ENCODE measurements at regions not wholly inside any gene's neighbourhood (a gene's known extent, or its start where the extent isn't known, plus 50 kb on each side); places are given as distances from the start of the nearest gene placed in this dataset.
A peak's percentile ranks its signal among the peaks of the same experiment; 100 is the strongest.

DNA sequence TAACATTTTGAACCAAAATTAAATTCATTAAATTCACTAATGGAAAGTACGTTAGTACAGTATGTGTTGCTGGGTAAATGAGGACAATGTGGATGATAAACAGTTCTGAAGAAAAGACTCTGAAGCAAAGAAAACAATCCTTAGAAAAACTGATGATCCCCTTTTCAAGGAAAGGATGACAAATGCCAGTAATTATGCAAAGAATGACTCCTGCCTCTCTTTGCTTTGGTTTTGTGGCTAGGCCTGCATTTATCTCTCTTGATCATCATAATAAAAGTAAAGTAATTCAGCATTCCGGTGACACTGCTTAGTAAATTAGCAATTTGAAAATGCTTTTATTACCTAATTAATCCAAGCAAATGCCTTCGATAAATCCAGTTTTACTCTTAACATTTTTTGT lies 652.2 kb upstream of the DIPK2B start:
- Histone ChIP-seq H3K4me2 (ENCODE audit: low read depth, low read length) (no peak overlapping the region), H3K27ac (ENCODE audit: extremely low read length, insufficient read depth, low read length) (no peak overlapping the region), H3K4me3 (replicated peaks in 1 of 3; ENCODE audit: insufficient read depth in 1 of 3, low read depth in 2 of 3, low read length in 3 of 3) (no peak overlapping the region), H3K4me1 (ENCODE audit: insufficient read depth, low read length) (peaks cover 6% of the 10 kb centered on the region; the same call in 1 of the 2 replicates), H2AFZ (ENCODE audit: low read length) (no peak overlapping the region), H3K9ac (ENCODE audit: insufficient read depth, low read depth, low read length) (no peak overlapping the region), H3K36me3 (replicated peaks in 1 of 2; ENCODE audit: control insufficient read depth in 1 of 2, insufficient read depth in 2 of 2, low read length in 2 of 2) (no peaks in the 10 kb centered on the region), H4K20me1 (ENCODE audit: insufficient read depth, low read length) (no peaks in the 10 kb centered on the region), H3K79me2 (ENCODE audit: insufficient read depth, low read length) (peaks cover 23% of the 10 kb centered on the region), H3K9me3 (ENCODE audit: low read length) (no peaks in the 10 kb centered on the region), H3K27me3 (ENCODE audit: control insufficient read depth in 1 of 2, insufficient read depth in 2 of 2, low read length in 2 of 2) (no peaks in the 10 kb centered on the region; a peak in 1 of 5 replicates)
- FAIRE-seq = no peak
- WGBS (ENCODE audit: low lambda C conversion rate) = 96% methylated on average over 3 of the region's 3 CpGs
- DNase-seq (ENCODE audit: low spot score) = no peak
- ATAC-seq = no peak
- ChIA-PET CTCF (ENCODE audit: low intra/inter-chr PET ratio, low total read pairs) (no interaction called here), POLR2A (no interaction called here)
- intact Hi-C loops (cut with micrococcal nuclease; ENCODE audit: unreplicated experiment) = no loop called here
- TF ChIP-seq ZKSCAN5 (CRISPR knock-in tag; IDR thresholded peaks at IDR 0.05) (no peak), NFYC (CRISPR knock-in tag; IDR thresholded peaks at IDR 0.05) (no peak), U2AF2 (IDR thresholded peaks at IDR 0.05; ENCODE audit: low read depth, low read length) (no peak), ZNF746 (CRISPR knock-in tag; IDR thresholded peaks at IDR 0.05) (no peak), CBX2 (IDR thresholded peaks at IDR 0.05; ENCODE audit: low read depth, low read length) (no peak), CBX2 (CRISPR knock-in tag; IDR thresholded peaks at IDR 0.05; ENCODE audit: low read depth) (no peak), ZNF33B (CRISPR knock-in tag; IDR thresholded peaks at IDR 0.05) (no peak), RAD21 (CRISPR knock-in tag; IDR thresholded peaks at IDR 0.05) (no peak), NR2F1 (CRISPR knock-in tag; IDR thresholded peaks at IDR 0.05) (no peak)
- in situ Hi-C loops (cut with HindIII; ENCODE audit: extremely low pct_ligation_motif_present, low pct_unique_long_range_greater_than_20kb) = no loop called here
- BruUV-seq (replicated peaks) = no TSS peak

DNA sequence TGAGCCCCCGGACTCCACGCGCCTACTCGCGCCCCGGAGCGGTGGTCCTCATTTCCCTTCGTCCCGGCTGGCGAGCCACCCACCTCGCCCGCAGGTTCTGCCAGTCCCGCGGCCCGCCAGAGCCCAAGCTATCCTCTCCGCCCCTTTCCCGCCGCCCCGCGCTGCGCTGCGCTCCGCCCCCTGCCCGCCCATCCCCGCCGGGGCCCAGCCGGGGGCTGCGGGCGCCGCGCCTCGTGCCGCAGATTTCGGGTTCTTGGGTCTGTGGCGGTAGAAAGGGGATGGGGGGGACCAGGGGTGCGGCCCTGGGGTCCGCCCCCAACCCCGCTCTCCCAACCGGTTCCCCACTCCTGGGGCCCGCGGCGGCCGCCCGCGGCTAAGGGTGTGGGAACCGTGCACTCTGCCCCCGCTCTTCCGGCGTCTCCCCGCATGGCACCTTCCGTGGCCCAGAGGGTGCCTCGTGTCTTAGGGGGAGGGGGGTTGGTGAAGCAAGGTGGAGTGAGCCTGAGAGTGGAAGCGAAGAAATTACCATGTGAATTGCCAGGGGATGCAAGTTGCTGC lies 650.8 kb upstream of the DIPK2B start:
- H3K79me2 ChIP-seq (ENCODE audit: insufficient read depth, low read length) = peaks cover 23% of the 10 kb centered on the region
- peak; percentile 90 for ATAC-seq
- no peak overlapping the region for H3K27ac ChIP-seq (ENCODE audit: extremely low read length, insufficient read depth, low read length)
- in situ Hi-C loops (cut with HindIII; ENCODE audit: extremely low pct_ligation_motif_present, low pct_unique_long_range_greater_than_20kb) (no loop called here), intact Hi-C loops (cut with micrococcal nuclease; ENCODE audit: unreplicated experiment) (no loop called here)
- no TSS peak for BruUV-seq (replicated peaks)
- peak overlapping the region; percentile 73 for H3K4me2 ChIP-seq (ENCODE audit: low read depth, low read length)
- ChIA-PET POLR2A (interaction anchor here (1.0 kb wide), 2 partner anchors 17 to 469 kb away, joined by 3 read pairs; no protein-coding TSS in a partner anchor), CTCF (ENCODE audit: low intra/inter-chr PET ratio, low total read pairs) (no interaction called here)
- H3K27me3 ChIP-seq (ENCODE audit: control insufficient read depth in 1 of 2, insufficient read depth in 2 of 2, low read length in 2 of 2) = no peaks in the 10 kb centered on the region; a peak in 1 of 5 replicates
- no peaks in the 10 kb centered on the region for H3K36me3 ChIP-seq (replicated peaks in 1 of 2; ENCODE audit: control insufficient read depth in 1 of 2, insufficient read depth in 2 of 2, low read length in 2 of 2)
- no peak overlapping the region for H2AFZ ChIP-seq (ENCODE audit: low read length)
- H3K4me3 ChIP-seq (replicated peaks in 1 of 3; ENCODE audit: insufficient read depth in 1 of 3, low read depth in 2 of 3, low read length in 3 of 3) = peak overlapping the region; percentile 60 to 77 (median 75); a peak in 5 of 6 replicates
- no peaks in the 10 kb centered on the region for H4K20me1 ChIP-seq (ENCODE audit: insufficient read depth, low read length)
- DNase-seq (ENCODE audit: low spot score) = no peak
- peaks cover 6% of the 10 kb centered on the region; the same call in 1 of the 2 replicates for H3K4me1 ChIP-seq (ENCODE audit: insufficient read depth, low read length)
- peak overlapping the region; percentile 71 for H3K9ac ChIP-seq (ENCODE audit: insufficient read depth, low read depth, low read length)
- no peak for FAIRE-seq
- H3K9me3 ChIP-seq (ENCODE audit: low read length) = no peaks in the 10 kb centered on the region
- 2% methylated on average over 7 of the region's 53 CpGs for WGBS (ENCODE audit: low lambda C conversion rate)
- TF ChIP-seq, protein P1, sequence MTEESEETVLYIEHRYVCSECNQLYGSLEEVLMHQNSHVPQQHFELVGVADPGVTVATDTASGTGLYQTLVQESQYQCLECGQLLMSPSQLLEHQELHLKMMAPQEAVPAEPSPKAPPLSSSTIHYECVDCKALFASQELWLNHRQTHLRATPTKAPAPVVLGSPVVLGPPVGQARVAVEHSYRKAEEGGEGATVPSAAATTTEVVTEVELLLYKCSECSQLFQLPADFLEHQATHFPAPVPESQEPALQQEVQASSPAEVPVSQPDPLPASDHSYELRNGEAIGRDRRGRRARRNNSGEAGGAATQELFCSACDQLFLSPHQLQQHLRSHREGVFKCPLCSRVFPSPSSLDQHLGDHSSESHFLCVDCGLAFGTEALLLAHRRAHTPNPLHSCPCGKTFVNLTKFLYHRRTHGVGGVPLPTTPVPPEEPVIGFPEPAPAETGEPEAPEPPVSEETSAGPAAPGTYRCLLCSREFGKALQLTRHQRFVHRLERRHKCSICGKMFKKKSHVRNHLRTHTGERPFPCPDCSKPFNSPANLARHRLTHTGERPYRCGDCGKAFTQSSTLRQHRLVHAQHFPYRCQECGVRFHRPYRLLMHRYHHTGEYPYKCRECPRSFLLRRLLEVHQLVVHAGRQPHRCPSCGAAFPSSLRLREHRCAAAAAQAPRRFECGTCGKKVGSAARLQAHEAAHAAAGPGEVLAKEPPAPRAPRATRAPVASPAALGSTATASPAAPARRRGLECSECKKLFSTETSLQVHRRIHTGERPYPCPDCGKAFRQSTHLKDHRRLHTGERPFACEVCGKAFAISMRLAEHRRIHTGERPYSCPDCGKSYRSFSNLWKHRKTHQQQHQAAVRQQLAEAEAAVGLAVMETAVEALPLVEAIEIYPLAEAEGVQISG (CRISPR knock-in tag; IDR thresholded peaks at IDR 0.05) = 0 out of 2 replicates have a peak, but pooled peaks have one; percentile 26
- TF ChIP-seq POLR2G (IDR thresholded peaks at IDR 0.05; ENCODE audit: low read depth, low read length) (peak; percentile 29; the same call in 1 of the 2 replicates), HNRNPL (IDR thresholded peaks at IDR 0.05; ENCODE audit: low read depth, low read length) (0 out of 2 replicates have a peak, but pooled peaks have one; percentile 62), TCF12 (IDR thresholded peaks at IDR 0.05) (no peak), TCF12 (CRISPR knock-in tag; IDR thresholded peaks at IDR 0.05) (no peak)
- TF ChIP-seq, protein P2, sequence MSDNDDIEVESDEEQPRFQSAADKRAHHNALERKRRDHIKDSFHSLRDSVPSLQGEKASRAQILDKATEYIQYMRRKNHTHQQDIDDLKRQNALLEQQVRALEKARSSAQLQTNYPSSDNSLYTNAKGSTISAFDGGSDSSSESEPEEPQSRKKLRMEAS (IDR thresholded peaks at IDR 0.05) = peak; percentile 72
- TF ChIP-seq, protein P3, sequence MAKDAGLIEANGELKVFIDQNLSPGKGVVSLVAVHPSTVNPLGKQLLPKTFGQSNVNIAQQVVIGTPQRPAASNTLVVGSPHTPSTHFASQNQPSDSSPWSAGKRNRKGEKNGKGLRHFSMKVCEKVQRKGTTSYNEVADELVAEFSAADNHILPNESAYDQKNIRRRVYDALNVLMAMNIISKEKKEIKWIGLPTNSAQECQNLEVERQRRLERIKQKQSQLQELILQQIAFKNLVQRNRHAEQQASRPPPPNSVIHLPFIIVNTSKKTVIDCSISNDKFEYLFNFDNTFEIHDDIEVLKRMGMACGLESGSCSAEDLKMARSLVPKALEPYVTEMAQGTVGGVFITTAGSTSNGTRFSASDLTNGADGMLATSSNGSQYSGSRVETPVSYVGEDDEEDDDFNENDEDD (CRISPR knock-in tag; IDR thresholded peaks at IDR 0.05; ENCODE audit: borderline replicate concordance) = peak; percentile 51; the same call in 1 of the 2 replicates
